SW 1271 (cell line): ENCODE measurements at regions not wholly inside any gene's neighbourhood (a gene's known extent, or its start where the extent isn't known, plus 50 kb on each side); places are given as distances from the start of the nearest gene placed in this dataset.
"Not testable (repeated sequence)": the region's sequence is repeated elsewhere in the genome, so short reads cannot be mapped to it uniquely, and the experiment has no call there.

ENCODE experiments used
- DNase-seq, 2 experiments: peaks; one replicate each; lab custom pipeline; 2025; lab: John Stamatoyannopoulos, UW

- no peak for DNase-seq
Measured at GRCh38 chr2:48189552-48190228, 124.8 kb upstream of the FOXN2 start.

DNA sequence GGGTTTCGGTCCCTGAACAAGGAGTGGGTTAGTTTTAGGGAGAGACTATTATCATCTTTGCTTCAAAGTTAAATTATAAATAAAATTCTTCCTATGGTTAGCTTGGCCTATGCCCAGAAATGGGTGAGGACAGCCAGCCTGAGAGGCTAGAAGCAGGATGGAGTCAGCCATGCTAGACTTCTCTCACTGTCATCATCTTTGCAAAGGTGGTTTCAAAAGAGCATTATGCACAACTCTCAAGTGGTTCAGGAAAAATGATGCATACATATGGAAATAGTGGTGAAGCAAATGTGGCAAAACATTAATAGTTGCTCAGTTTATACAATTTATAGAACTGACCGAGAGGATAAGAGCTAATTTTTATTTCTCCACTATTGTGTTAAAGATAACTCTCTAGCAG lies 124.3 kb upstream of the FOXN2 start:
- no peak for DNase-seq

DNA sequence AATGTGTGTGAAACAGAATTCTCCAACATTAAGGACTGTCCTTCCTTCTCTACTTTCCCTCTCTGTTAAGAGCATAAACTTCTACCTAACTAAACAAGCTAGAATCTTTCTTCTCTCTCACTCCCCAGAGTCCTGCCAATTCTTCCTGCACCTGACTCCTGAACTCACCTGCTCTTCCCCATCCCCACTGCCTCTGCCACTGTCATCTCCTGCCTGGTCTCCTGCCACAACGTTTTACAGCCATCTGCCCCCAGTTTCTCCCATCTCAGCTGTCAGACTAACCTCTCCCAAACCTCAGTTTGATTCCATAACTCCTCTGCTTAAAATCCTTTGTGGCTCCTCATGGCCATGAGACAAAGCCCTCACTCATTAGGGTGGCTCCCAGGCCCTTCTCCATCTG lies 119.8 kb upstream of the FOXN2 start:
- DNase-seq: no peak

DNA sequence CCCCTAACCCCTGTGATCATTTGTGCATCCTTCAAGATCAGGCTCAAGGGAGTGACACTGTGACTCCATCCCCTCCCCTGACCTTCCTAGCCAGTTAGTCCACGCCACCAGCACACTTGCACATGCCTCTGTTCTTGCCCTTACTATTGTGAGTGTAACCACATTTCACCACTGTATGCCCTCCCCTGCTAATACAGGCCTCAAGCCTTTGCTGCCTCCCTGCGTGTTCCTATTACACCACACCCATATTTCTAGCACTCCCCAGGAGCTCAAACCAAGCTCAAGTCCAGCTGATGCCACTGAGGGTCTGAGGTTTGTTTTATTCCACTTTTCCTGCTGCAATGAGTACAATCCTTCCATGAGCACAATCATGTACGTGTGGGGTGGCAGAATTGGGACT lies 119.3 kb upstream of the FOXN2 start:
- no peak for DNase-seq

DNA sequence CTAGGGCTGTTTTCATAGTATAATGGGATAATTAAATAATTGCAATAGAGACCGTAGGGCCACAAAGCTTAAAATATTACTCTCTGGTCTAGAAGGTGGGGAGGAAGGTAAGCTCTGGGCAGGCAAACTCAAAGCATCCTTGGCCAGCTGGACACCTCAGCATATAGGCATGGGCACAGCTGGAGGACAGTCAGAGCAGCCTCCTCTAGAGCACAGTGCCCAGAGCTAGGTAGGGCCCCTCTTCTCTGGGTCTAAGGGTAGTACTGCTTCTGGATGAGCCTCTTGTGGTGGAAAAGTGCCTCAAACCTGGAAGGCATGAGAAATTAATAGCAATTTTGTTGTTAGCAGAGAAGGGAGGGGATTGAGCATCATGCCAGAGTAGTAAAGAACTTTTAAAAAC lies 116.9 kb upstream of the FOXN2 start:
- no peak for DNase-seq

DNA sequence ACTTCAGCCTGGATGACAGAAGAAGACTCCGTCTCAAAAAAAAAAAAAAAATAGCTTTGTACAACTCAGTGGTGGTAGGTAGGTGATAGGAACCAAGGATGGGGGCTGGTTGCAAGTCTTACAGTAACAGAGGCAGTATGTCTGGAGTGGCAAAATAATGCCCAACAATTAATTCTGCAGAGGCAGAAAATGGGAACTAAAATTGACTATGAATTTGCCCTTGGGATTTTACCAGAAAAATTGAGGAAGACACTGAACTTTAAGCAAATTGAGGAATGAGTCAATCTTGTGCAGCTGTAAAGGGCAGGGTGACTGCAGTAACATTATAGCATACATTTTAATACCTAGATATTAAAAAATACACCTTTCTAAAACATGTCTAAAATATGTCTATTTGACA lies 116.1 kb upstream of the FOXN2 start:
- no peak for DNase-seq

DNA sequence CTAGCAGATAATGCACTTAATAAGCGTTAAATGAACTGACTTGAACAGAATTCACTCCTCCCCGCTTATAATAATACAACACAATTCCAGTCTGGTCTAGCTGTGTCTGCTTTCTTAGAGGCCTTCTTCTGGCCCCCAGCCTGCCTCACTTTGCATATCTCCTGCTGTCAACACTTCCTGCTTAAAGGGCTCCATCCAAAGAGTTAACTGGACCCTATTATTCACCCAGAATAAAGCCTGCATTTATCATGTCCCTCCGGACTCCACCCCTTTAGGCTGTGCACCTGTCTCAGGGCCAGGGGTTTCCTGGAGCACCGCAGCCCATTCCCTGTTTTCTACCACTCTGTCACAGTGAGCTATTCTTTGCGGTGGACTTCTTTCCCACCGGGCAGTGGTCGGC lies 115.4 kb upstream of the FOXN2 start:
- no peak for DNase-seq

GRCh38 chr2:48200620-48201293 lies 113.7 kb upstream of the FOXN2 start:
- DNase-seq: no peak

DNA sequence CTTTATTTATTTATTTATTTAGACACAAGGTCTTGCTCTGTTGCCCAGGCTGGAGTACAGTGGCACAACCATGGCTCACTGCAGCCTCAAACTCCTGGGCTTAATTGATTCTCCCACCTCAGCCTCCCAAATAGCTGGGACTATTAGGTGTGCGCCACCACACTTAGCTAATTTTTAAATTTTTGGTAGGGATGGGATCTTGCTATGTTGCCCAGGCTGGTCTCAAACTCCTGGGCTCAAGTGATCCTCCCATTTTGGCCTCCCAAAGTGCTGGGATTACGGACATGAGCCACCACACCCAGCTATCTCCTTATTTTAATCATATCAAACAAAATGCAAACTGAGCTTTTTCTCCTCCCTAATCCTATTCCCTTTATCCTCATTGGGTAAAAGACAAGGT lies 113.0 kb upstream of the FOXN2 start:
- DNase-seq: not testable (repeated sequence)

DNA sequence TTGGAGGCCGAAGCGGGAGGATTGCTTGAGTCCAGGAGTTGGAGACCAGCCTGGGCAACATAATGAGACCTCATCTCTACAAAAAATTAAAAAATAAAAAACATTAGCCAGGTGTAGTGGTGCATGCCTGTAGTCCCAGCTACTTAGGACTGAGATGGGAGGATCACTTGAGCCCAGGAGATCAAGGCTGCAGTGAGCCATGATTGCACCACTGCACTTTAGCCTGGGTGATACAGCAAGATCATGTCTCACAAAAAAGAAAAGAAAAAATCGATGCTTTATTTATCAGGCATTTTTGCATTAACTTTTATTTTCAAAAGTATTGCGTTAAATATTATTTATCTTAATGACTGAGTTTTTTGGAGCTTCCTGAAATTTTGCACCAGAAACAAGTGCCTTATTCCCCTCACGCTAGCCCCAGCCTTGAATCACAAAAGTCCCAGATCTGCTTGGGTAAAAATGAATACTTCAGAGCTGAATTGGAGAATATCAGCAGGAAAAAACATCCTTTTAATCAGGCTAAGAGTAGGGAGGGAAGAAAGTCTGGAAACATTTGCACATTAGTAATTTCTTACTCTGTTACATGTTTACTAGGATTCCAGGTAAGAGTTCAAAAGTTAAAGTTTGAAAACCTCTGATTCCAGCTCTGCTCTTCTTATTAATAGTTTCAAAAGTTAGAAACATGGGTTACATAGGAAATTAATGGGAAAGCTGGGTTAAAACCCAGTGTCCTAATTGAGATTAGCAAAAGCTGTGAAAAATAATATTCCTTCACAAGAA lies 111.4 kb upstream of the FOXN2 start:
- no peak for DNase-seq

GRCh38 chr2:48203668-48204067 lies 110.8 kb upstream of the FOXN2 start:
- DNase-seq: no peak

DNA sequence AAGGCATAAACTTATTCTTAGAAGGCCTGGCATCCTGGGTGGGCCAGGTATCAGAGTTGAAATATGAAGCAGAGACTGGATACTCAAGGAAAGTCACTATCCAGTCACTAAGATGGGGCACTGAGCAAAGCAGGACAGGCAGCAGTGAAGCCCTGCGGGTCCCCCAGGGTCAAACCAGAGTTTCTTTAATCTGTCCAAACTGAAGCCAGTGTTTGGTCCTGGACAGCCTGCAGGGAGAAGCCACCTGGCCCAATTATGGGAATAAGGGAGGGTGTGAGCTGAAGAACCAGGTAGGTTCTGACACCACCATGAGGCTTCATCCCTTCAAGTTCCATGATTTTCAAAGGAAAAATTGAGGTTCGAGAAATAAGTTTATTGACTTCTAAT lies 109.7 kb upstream of the FOXN2 start:
- DNase-seq: no peak

- no peak for DNase-seq
Measured at GRCh38 chr2:48205137-48205798, 109.2 kb upstream of the FOXN2 start.

GRCh38 chr2:48206056-48206656 lies 108.3 kb upstream of the FOXN2 start:
- not testable (repeated sequence) for DNase-seq

DNA sequence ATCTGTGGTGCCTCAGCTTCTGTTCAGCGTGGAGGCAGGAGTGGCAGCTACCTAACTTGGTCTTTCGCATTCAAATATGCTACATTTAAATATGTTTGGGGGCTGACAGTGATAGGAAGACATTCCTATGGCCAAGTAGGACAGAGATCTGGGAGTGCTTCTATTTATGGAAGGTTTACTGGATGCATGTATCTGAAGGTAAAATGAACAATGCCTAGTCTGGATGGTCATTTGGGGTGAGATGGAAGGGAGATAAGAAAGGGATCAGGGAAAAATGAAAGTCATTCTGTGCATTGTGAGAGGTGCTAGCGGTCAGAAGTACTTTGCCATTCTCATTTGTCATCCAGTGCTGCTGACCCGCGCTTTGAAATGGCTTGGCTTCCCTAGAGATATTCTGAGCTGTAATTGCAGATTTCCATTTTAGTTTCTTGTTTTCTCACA lies 107.3 kb upstream of the FOXN2 start:
- no peak for DNase-seq

GRCh38 chr2:48207851-48208250 lies 106.6 kb upstream of the FOXN2 start:
- no peak for DNase-seq

- no peak for DNase-seq
Measured at GRCh38 chr2:48209214-48209885, 105.1 kb upstream of the FOXN2 start.

GRCh38 chr2:48210189-48210588 lies 104.3 kb upstream of the FOXN2 start:
- DNase-seq: no peak

- DNase-seq: no peak
Measured at GRCh38 chr2:48213646-48214045, 100.8 kb upstream of the FOXN2 start.

GRCh38 chr2:48218169-48218568 lies 96.3 kb upstream of the FOXN2 start:
- no peak for DNase-seq

DNA sequence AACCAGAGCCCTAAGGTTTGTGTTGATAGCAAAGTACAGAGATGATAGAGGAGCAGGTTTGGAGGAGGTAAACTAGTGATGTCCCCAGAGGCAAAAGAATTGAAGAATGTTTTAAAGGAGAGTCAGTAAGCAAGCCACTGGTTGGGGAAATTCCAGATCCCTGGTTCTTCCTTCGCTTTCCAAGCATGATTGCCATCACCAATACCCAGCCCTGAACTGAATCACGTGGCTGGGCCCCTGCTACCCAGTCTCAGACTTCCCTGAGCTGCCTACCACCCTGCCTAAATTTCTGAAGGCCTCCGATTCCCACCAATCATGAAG lies 95.3 kb upstream of the FOXN2 start:
- no peak for DNase-seq
